AG09309 (cell line): ENCODE measurements at regions not wholly inside any gene's neighbourhood (a gene's known extent, or its start where the extent isn't known, plus 50 kb on each side); places are given as distances from the start of the nearest gene placed in this dataset.

Experiments used
- DNase-seq: peaks from one replicate; pipeline ENCODE4 v3.0.0-alpha.2; 2010; ENCODE audit warnings: low read depth
- H3K4me3 ChIP-seq: 2 replicates; pipeline ENCODE4 v1.5.1; 2011; ENCODE audit warnings: mild to moderate bottlenecking, low read depth, low read length, moderate library complexity; ENCODE audit not compliant: control insufficient read depth
- CTCF ChIP-seq: IDR thresholded peaks from 2 replicates; pipeline ENCODE4 v1.5.1; 2011; ENCODE audit warnings: mild to moderate bottlenecking, low read depth, low read length, inconsistent platforms; ENCODE audit not compliant: insufficient read depth, control insufficient read depth; ENCODE audit errors: missing control alignments

DNA sequence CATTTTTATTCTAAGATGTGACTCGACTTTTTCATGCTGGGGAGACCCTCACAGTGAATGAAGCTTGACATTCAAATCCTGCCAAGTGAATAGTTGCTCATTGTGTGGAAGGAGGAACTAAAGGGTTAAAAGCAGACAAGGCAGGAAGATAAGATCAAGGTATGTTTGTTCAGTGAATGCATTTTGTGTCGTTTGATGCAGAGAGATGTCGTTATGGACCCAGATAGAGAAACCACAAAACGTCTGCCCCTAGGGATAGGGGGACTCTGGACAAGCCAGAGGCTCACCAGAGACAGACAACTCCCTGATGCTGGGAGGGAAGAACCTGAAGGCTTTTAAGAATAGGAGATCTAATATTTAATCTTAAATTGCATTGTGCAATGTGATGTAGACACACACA is 72.5 kb upstream of the MYL2 start:
- no peak for TF ChIP-seq CTCF
- no peak overlapping the region for H3K4me3 ChIP-seq
- DNase-seq, result no peak

DNA sequence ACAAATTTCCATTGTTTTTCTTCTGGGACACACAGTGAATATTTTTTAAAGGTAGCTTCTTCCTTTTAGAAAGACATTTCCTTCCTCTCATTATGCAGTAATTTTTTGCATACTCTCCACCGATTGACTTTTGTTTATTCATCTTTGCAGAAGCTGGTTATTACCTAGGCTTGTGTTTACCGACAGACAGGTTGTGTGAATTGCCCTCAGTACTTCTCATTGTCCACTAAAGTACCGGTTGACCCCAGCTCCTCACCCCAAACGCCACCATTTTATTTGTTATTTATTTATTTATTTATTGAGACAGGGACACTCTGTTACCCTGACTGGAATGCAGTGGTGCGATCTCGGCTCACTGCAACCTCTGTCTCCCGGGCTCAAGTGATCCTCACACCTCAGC is 63.4 kb upstream of the MYL2 start:
- no peak for TF ChIP-seq CTCF
- no peak overlapping the region for H3K4me3 ChIP-seq

DNA sequence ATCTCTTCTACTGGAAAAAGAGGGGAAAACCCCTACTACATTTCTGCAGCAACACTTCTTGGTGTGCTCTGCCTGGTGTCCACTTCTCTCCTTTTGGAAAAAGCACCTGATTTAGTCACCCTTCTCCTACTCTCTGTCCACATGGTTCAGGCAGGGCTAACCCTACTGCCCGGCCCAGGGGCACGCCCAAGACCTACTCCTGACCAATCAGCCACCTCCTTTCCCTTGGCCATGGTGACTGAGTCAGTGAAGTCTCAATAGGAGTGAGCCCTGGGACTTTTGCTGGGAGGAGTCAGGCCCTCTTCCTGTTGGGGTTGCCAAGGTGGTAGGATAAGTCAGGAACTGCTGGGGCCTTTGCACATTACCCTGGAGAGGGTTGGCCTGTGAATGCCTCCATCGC is 52.5 kb upstream of the MYL2 start:
- no peak for TF ChIP-seq CTCF
- DNase-seq, result no peak

More for the DNA sequence above, 63.4 kb upstream of the MYL2 start:
- DNase-seq, result no peak

GRCh38 chr12:110971936-110972335 is 51.6 kb upstream of the MYL2 start:
- no peak overlapping the region for H3K4me3 ChIP-seq
- TF ChIP-seq CTCF, result no peak
- DNase-seq, result no peak

More for the DNA sequence above, 52.5 kb upstream of the MYL2 start:
- H3K4me3 ChIP-seq, result no peak overlapping the region

GRCh38 chr12:110971189-110971920 is 51.0 kb upstream of the MYL2 start:
- TF ChIP-seq CTCF, result no peak
- no peak for DNase-seq
- no peak overlapping the region for H3K4me3 ChIP-seq
